Erythroblast (primary cell): ENCODE measurements at regions not wholly inside any gene's neighbourhood (a gene's known extent, or its start where the extent isn't known, plus 50 kb on each side); places are given as distances from the start of the nearest gene placed in this dataset.

Source experiments
- GATA1 ChIP-seq: IDR thresholded peaks from 2 replicates; pipeline ENCODE4 v1.6.1; 2011; ENCODE audit warnings: low read depth, mild to moderate bottlenecking, control low read depth, low read length, moderate library complexity
- POLR2A ChIP-seq: IDR thresholded peaks from 2 replicates; pipeline ENCODE4 v1.6.1; 2011; ENCODE audit warnings: mild to moderate bottlenecking, low read length

DNA sequence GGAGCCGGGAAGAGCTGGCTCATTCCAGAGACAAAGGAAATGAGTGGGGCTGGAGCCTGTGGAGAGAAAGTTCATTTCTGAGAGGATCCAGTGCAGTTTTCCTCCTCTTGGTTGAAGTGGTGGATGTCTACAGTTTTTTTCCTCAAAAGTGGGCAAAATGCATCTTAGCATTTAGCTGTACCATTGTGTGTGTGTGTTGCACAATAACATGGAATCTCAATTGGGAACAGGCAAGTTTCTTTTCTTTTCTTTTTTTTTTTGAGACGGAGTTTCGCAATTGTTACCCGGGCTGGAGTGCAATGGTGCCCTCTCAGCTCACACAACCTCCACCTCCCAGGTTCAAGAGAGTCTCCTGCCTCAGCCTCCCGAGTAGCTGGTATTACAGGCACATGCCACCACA, 101.5 kb upstream of the UBE2E1 start:
- TF ChIP-seq POLR2A, result no peak
- no peak for TF ChIP-seq GATA1
